ENCODE measurements at regions not wholly inside any gene's neighbourhood (a gene's known extent, or its start where the extent isn't known, plus 50 kb on each side); places are given as distances from the start of the nearest gene placed in this dataset.
"Not testable (repeated sequence)": the region's sequence is repeated elsewhere in the genome, so short reads cannot be mapped to it uniquely, and the experiment has no call there.

DNA sequence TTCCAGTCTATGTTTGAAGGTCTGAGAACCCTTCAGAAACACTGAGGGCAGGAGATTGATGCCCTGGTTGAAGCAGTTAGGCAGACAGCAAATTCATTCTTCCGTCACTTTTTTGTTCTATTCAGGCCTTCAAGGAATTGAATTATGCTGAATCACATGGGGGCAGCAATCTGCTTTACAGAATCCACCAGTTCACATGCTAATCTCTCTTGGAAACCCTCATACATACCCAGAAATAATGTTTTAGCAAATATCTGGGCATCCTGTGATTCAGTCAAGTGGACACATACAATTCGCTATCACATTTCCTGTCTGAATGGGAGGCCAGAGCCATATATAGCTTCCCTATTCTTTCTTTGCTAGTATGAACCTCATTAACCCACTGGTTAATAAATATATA lies 301.4 kb upstream of the CNTNAP5 start:
- DNase-seq = no peak

DNA sequence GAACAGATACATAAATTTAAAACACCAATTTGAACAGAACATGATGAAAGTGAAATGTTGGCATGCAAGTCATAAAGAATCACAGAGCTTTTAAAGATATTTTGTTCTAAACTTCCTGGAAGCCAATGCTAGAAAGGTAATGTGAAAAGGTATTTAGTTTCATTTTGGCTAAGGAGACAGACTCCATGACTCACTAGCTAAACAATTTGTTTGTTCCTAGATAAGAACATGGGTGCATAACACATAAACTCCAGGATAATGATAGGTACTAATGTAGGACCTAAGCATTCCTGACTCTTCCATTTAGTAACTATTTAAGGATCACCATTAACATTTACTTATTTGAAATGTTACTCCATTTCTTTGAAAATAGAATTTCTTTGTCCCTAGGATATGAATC lies 292.5 kb upstream of the CNTNAP5 start:
- DNase-seq = no peak

DNA sequence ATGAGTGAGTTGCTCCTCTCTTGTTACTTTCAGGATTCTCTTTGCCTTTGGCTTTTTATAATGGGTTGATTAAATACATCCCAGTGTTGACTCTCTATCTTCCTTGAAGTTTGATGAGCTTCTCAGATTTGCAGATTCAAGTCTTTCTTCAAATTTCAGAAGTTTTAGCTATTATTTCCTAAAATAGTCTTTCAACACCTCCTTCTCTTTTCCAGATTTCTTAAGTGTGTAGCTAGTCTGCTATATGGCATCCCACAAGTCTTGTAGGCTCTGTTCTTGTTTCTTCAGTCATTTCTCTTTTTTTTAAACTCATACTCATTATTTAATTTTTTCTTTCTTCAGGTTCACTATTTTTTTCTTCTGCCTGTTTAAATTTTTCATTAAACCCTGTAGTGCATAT lies 287.7 kb upstream of the CNTNAP5 start:
- no peak for DNase-seq

DNA sequence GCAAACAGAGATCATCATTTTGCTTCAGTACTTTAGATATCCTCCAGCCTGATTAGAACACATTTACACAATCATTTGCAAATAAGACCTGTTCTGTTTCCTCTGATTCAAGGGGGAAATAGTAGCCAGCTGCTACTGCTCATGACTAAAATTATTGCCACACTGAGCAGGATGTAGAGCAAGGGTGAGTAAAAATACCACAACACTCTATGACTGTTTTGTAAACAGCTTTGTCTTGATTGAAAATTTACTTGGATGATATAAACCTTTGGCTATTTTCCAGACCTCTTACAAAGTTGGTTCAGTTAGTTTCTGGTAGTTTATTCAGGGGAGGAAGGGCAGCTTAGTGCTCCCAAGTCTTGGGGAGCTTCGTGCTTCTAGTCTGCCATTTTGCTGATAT lies 286.4 kb upstream of the CNTNAP5 start:
- DNase-seq = no peak

DNA sequence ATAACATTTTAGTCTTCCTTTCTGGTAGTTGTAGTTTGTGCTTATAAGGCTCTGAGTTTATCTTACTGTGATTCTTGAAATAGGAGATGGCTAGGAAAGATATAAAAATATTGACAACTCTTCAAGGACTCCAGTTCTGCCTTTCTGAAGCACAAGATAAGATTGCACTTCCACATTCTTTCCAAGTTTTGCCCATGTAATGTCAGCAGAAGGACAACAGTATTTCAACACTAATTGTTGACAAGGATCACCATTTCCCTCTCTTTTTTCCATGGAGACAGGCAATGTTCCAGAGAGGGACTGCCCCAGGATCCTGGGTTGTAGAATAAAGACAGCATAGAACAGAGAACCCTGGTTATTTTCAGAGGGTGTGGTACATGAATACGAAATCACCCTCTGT lies 279.1 kb upstream of the CNTNAP5 start:
- DNase-seq = no peak

DNA sequence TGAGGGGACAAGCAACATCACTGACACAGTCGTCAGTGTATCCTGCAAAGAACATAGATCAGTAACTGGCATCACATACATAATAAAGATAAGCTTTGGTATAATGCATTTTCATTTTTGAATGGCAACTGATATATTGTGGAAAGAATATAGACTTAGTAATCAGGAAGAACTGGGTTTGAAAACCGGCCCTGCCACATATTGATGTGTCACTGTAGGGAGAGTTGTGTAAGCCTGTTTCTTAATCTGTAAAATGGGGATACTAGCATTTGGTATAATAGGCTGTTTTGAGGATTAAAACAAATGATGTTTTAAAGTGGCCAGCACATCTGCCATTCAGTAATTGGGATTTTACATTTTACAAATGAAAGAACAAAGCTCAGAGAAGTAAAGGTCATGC lies 277.8 kb upstream of the CNTNAP5 start:
- no peak for DNase-seq

DNA sequence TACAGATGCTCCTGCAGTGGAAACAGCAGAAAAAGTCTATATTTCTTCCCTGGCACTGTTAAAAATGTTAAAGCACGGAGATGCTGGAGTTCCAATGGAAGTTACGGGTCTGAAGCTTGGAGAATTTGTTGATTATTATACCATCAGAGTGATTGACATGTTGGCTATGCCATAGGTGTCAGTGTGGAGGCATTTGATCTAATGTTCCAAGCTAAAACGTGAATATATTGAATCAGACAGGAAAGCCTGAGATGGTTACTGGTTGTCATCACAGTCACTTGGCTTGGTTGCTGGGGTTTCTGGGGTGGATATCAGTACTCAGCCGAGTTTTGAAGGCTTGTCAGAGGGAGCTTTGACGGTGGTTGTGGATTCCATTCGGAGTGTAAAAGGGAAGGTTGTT lies 262.9 kb upstream of the CNTNAP5 start:
- DNase-seq = no peak

DNA sequence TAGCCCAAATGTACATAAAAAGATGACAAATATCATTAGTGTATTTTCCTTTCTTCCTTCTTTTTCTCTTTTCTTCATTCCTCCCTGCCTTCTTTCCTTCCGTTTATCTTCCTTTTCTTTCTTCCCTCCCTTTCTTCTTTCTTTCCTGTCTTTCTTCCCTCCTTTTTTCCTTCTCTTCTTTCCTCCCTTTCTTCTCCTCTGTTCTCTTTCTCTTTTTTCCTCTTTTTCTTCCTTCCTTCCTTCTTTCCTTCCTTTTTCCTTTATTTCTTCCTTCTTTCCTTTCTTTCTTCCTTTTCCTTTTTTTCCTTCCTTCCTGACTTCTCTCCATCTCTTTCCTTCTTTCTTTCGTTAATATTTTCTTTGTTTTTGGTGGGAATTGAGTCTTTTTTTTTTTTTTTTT lies 256.9 kb upstream of the CNTNAP5 start:
- DNase-seq = no peak

DNA sequence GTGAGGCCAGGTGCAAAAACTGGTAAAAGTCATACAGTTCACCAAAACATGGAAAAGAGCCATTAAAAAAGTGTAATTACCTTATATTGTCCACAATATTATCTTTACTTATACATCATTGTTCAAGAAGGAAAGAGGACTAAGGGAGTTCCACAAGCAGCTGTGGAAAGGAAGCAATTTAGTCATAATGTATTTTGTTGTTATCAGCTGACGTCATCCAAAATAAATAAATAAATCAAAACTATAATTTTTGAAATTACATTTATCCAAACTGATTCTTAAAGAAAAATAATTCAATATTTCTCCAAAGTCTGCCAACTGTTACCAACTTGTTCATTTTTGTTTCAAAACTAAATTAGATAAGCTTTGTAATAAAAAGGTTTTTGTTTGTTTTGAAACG lies 256.1 kb upstream of the CNTNAP5 start:
- no peak for DNase-seq

DNA sequence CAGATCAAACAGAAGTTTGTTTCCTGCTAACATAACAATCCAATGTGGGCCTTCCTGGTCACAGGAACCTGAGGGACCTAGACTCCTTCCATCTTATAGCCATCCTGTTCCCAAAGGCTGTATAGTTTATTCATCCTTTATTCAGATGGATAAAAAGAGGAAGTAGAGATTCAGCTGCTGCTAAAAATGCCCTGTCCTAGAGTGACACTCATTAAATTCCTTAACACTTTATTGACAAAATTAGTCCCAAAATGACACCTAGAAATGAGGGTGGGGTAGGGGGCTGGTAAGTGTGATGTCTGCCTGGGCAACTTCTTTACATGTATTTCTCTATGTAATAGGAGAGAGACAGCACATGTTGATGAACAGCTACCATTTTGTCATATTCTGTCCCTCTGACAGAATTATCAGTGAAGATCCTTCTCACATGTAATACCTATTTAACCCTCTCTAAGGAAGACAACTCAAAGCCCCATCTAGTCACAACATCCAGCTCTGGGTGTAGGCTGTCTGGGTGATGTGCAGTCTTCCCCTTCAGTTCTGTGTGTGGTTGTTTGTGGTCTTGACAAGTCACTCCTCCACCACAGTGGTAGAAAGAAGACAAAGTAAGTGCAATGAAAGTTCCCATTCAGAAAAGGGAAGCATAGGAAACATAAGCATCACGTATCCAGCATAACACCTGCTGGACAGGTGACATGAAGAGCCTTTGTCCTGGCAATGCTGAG lies 253.9 kb upstream of the CNTNAP5 start:
- no peak for DNase-seq

DNA sequence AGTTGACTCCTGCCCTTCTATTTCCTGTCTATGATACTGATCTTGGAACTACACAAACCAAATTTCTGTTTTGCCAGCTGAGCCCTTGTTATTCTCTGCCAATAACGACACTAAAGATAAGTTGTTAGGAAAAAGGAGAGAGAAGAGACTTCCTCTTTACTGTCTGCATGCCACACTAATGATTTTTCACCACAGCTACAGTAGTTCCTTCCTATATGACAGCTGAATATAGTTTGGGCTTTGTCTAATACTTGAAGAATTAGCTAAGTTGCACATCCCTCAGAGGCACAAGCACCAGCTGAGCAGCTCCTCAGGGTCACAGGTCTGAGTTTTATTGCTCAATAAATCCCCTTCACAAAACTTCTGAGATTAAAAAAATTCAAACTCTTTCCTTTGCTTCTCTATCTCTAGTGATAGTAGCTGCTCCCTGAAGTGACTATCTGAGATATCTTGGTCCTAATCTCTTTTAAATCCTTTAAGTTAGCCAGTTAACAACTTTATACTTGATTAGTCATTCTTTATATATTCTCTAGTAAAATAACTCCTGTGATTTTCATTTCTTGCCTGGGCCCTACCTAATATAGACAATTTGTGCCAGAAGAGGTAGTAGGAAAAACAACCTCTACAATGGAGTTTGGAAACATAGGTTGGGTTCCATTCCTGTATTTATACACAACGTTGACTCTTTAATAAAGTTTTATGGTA lies 253.0 kb upstream of the CNTNAP5 start:
- no peak for DNase-seq

DNA sequence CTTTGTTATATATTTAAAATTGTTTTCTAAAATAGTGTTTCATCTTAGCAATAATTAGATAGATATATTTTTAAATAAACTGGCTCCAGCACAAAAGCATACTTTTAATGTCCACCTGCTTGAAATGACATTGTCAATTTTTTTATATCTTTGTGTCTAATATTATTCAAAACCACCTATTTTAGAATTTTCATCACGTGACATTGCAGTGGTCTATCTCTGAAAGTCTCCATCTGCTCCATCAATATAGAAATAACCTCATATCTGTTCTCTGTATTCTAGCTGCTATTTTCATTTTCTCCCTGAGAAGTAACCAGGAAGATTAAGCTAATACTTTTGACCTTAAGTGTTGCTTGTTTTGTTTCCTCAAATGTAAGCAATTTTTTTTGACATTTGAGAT lies 248.0 kb upstream of the CNTNAP5 start:
- DNase-seq = no peak

DNA sequence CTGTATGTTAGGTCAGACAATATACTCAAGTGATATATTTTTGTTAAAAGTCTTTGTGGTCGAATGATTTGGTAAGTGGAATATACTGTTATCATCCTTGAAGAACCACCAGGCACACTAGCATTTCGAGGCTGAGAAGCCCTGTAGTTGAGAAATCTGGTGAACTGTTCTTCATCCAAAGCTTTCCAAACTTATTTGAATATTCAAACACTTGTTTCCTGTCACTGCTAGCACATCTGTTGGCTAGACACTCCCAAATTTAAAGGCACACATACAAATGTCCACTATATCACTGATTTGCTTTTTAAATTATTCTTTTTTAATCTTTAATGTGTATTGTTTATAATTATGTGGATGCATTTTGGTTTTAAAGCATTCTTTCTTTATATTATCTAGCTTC lies 241.9 kb upstream of the CNTNAP5 start:
- DNase-seq = no peak

DNA sequence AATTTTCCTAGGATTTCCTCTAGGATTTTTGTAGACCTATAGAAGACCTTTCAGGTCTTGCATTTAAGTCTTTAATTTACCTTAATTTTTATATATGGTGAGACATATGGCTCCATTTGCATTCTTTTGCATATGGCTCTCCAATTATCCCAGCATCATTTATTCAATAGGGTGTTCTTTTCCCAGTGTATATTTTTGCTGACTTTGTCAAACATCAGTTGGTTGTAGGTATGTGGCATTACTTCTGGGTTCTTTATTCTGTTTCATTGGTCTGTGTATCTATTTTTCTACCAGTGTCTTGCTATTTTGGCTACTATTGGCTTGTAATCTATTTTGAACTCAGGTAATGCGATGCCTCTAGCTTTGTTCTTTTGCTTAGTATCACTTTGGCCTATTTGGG lies 239.8 kb upstream of the CNTNAP5 start:
- DNase-seq = no peak

DNA sequence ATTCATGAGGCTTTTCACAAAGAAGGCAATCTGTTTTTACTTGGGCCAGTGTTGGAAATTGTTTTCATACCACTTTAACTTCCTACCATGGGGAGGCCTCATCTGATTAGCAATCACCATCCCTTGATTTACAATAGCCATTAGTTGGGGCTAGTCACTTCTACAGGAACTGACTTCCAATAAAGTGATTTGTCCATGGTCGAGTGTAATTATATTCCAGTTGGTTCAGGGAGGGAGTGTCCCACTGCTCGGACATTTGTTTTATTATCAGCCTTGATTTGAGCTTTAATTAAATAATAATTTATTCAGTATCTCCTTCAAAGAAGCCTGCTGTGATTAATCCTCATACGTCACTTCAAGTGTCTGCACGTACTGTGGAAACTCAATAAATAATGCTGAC lies 233.9 kb upstream of the CNTNAP5 start:
- DNase-seq = no peak

DNA sequence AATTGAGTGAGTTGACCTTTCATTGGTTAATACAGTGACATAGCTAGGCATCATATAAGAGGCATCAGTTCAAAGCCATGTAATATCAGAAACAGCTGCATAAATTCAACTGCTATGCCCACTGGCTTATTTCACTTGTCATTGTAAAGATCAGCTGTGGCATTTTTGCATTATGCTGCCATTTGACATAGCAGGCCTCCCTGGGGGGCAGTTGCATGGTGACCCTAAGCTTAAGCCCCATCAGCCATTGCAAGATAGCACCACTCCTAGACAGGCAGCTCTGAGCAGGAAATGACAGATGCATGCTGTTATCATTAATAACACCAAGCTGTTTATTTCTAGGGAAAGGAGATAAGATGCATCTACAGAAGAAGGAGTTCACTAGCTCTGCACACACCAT lies 233.4 kb upstream of the CNTNAP5 start:
- DNase-seq = no peak

DNA sequence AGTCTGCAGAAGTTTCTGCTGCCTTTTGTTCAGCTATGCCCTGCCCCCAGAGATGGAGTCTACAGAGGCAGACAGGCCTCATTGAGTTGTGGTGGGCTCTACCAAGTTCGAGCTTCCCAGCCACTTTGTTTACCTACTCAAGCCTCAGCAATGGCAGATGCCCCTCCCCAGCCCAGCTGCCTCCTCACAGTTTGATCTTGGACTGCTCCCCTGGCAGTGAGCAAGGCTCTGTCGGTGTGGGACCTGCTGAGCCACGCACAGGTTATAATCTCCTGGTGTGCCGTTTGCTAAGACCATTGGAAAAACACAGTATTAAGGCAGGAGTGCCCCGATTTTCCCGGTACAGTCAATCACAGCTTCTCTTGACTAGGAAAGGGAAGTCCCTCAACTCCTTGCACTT lies 221.0 kb upstream of the CNTNAP5 start:
- not testable (repeated sequence) for DNase-seq

DNA sequence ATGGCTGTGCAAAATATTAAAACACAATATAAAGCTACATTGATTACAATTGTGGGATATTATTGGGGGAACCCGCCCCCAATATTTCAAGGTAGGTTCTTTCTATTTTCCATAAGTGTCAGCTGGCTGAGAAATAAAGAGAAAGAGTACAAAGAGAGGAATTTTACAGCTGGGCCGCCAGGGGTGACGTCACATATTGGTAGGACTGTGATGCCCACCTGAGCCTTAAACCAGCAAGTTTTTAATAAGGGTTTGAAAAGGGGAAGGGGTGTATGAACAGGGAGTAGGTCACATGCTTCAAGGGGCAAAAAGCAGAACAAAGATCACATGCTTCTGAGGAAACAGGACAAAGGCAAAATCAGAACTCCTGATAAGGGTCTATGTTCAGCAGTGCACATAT lies 219.3 kb upstream of the CNTNAP5 start:
- not testable (repeated sequence) for DNase-seq

DNA sequence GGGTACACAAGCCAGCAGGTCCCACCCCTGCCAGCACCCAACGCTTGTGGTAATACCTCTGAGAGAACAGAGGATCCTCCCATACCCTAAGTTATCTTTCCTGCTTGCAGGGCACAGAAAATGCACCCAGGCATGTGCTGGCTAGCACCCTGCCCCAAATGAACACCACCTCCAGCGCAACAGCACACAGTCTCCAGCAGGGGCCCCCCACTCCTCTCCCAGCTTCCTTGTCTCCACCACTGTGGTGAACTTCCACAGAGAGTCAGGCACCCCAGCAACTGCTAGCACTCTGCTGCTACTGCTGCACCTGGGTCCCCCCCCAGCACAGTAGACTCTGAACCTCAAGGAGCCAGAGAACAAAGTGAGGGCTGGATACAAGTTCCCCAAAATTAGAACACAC lies 216.8 kb upstream of the CNTNAP5 start:
- no peak for DNase-seq

DNA sequence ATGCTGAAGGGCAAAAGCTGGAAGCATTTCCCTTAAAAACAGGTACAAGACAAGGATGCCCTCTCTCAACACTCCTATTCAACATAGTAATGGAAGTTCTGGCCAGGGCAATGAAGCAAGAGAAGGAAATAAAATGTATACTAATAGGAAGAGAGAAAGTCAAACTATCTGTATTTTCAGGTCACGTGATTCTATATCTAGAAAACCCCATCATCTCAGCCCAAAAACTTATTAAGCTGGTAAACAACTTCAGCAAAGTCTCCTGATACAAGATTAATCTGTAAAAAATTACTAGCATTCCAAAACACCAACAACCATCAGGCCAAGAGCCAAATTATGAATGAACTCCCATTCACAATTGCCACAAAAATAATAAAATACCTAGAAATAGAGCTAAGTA lies 213.2 kb upstream of the CNTNAP5 start:
- no peak for DNase-seq

DNA sequence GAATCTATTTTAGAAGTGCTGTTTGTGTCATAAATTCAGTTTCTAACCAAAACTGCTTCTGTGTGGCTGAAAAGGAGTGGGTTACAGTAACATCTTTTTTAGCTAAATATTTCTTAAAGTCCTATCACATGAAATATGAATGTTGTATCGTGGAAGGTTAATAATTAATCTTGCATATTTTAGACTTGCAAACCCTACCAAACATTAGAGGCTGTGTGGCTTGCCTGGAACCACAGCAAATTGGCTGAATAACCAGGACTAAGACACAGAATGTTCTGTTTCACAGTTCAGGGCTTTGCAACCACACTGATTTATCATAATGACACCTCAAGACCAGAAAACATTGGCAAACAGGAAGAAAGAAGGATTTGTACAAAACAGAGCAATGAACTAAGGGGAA lies 208.9 kb upstream of the CNTNAP5 start:
- no peak for DNase-seq

DNA sequence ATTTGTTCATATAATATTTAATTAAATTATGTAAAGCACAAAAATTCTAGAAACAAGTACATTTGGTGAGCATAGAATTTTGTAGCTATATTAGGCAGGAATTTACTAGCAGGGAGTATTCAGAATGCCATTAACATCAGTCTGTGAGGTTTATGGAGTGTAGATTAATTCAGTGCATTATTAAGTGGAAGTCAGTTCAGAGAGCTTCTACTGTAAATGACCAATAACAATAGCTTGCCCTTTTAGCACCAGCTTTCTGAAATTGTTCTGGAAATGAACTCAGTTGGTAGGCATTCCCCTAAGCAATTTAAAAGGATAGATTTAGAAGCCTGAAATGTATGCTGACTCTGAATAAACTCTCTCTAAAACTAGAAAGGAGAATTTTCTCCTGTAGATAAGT lies 208.2 kb upstream of the CNTNAP5 start:
- no peak for DNase-seq

DNA sequence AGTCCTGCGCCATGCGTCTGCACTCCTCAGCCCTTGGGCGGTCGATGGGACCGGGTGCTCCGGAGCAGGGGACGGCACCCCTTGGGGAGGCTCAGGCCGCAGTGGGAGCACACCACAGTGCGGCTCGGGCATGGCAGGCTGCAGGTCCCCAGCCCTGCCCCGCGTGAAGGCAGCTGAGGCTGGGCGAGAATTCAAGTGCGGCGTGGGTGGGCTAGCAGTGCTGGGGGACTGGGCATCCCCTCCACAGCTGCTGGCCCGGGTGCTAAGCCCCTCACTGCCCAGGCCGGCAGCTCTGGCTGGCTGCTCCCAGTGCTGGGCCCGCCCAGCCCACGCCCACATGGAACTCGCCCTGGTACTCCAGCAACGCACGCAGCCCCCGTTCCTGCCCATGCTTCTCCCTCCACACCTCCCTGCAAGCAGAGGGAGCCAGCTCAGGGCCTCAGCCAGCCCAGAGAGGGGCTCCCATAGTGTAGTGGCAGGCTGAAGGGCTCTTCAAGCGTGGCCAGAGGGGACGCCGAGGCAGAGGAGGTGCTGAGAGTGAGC lies 198.3 kb upstream of the CNTNAP5 start:
- DNase-seq = no peak

DNA sequence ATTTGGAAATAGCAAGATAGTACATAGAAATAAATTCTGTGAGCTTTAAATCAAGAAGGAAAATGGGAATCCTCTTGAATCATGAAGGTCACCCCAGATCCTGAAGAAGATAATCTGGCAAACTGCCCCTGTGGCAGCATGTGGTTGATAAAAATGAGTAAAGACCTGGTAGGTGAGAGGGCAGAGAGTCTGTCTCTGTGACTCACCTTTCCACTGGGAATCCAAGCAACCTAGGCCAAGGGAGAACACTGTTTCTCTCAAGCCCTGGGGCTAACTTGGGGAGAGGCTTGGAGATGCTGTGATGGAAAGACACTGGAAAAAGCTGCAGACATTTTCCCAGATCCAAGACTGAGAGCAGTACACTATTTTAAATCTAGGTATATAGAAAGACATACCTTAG lies 185.8 kb upstream of the CNTNAP5 start:
- no peak for DNase-seq

DNA sequence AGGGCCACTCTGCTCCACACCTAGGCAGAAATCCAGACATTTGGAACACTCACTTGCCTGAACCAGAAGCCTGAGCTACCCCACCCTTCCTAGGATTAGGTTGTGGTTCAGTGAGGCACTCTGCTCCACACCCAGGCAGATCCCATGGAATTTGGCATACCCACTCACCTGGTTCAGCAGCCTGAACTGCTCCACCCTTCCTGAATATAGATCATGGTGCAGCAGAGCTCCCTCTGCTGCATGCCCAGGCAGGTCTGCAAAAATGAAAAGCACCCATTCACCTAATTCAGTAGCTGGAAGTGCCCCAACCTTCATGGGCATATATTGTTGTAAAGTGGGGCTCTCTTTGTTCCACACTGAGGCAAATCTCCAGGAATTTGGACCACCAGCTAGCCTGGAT lies 185.1 kb upstream of the CNTNAP5 start:
- DNase-seq = no peak
